ENCODE measurements at regions not wholly inside any gene's neighbourhood (a gene's known extent, or its start where the extent isn't known, plus 50 kb on each side); places are given as distances from the start of the nearest gene placed in this dataset.

GRCh38 chr11:69881467-69882269 is 62.5 kb upstream of the FGF3 start:
- TF ChIP-seq EZH2 (IDR thresholded peaks at IDR 0.05; ENCODE audit: low read length, missing control alignments), result no peak
- no peak for TF ChIP-seq CTCF (conservative IDR thresholded peaks at IDR 0.05 in 1 of 2, IDR thresholded peaks at IDR 0.05 in 1 of 2; ENCODE audit: low read depth in 1 of 2, low read length in 2 of 2)

All from fibroblast of lung (primary cell).